ENCODE measurements at regions not wholly inside any gene's neighbourhood (a gene's known extent, or its start where the extent isn't known, plus 50 kb on each side); places are given as distances from the start of the nearest gene placed in this dataset.

GRCh38 chr13:84630476-84630875, 748.2 kb upstream of the SLITRK1 start:
- TF ChIP-seq CEBPB (IDR thresholded peaks at IDR 0.05; ENCODE audit: low read depth, low read length) (no peak), NFE2L2 (IDR thresholded peaks at IDR 0.05; ENCODE audit: low read depth, low read length) (no peak)

Data from IMR-90 (cell line).